NT2/D1 (cell line): ENCODE measurements at regions not wholly inside any gene's neighbourhood (a gene's known extent, or its start where the extent isn't known, plus 50 kb on each side); places are given as distances from the start of the nearest gene placed in this dataset.
"Not testable (repeated sequence)": the region's sequence is repeated elsewhere in the genome, so short reads cannot be mapped to it uniquely, and the experiment has no call there.

ENCODE experiments used
- DNase-seq: peaks from one replicate; pipeline ENCODE4 v3.0.0-alpha.2; 2011; ENCODE audit warnings: low read depth, low spot score
- H3K27me3 ChIP-seq: 2 replicates; pipeline ENCODE4 v1.6.0; 2011; ENCODE audit warnings: mild to moderate bottlenecking; ENCODE audit not compliant: insufficient read length, insufficient read depth
- H3K36me3 ChIP-seq: 2 replicates; pipeline ENCODE4 v1.6.1; 2011; ENCODE audit warnings: mild to moderate bottlenecking, low read length, mixed read lengths; ENCODE audit not compliant: insufficient read depth, insufficient read length
- H3K4me1 ChIP-seq: 2 replicates; pipeline ENCODE4 v1.5.1; 2011; ENCODE audit not compliant: insufficient read depth, insufficient read length
- H3K4me3 ChIP-seq: 2 replicates; pipeline ENCODE4 v1.5.1; 2011; ENCODE audit warnings: low read depth; ENCODE audit not compliant: insufficient read length
- H3K9ac ChIP-seq: 2 replicates; pipeline ENCODE4 v1.6.0; 2011; ENCODE audit warnings: low read depth; ENCODE audit not compliant: insufficient read length
- H3K9me3 ChIP-seq: 2 replicates; pipeline ENCODE4 v1.5.1; 2011; ENCODE audit warnings: mild to moderate bottlenecking, low read length; ENCODE audit not compliant: insufficient read depth
- SUZ12 ChIP-seq: IDR thresholded peaks from 2 replicates; pipeline ENCODE4 v1.6.1; 2011; ENCODE audit not compliant: insufficient read length, insufficient read depth; ENCODE audit errors: extremely low read depth
- YY1 ChIP-seq: IDR thresholded peaks from 2 replicates; pipeline ENCODE4 v1.6.1; 2011; ENCODE audit not compliant: insufficient read length, insufficient read depth
- ZNF274 ChIP-seq: IDR thresholded peaks from 2 replicates; pipeline ENCODE4 v1.6.1; 2011; ENCODE audit warnings: mild to moderate bottlenecking, low read depth, low read length

- Histone ChIP-seq H3K9me3 (no peaks in the 10 kb centered on the region), H3K27me3 (no peaks in the 10 kb centered on the region), H3K4me1 (no peaks in the 10 kb centered on the region), H3K36me3 (no peaks in the 10 kb centered on the region), H3K9ac (no peak overlapping the region), H3K4me3 (no peak overlapping the region)
- DNase-seq, result no peak
- TF ChIP-seq ZNF274 (no peak), YY1 (no peak), SUZ12 (no peak)
Measured at GRCh38 chr2:64277101-64277849, 133.1 kb upstream of the PELI1 start.

GRCh38 chr2:64280812-64281211, 136.6 kb upstream of the PELI1 start:
- not testable (repeated sequence) for H3K4me1 ChIP-seq, H3K9ac ChIP-seq

GRCh38 chr2:64283006-64283570, 138.9 kb upstream of the PELI1 start:
- DNase-seq, result no peak
- Histone ChIP-seq H3K27me3 (no peaks in the 10 kb centered on the region), H3K36me3 (no peaks in the 10 kb centered on the region), H3K4me3 (no peak overlapping the region), H3K9ac (no peak overlapping the region), H3K4me1 (peaks cover 3% of the 10 kb centered on the region), H3K9me3 (no peaks in the 10 kb centered on the region)
- TF ChIP-seq YY1, result no peak
- no peak for TF ChIP-seq SUZ12
- no peak for TF ChIP-seq ZNF274

More at GRCh38 chr2:64280812-64281211, 136.6 kb upstream of the PELI1 start:
- H3K27me3 ChIP-seq, H3K36me3 ChIP-seq, DNase-seq, H3K4me3 ChIP-seq, H3K9me3 ChIP-seq: not testable (repeated sequence)

- Histone ChIP-seq H3K27me3 (no peaks in the 10 kb centered on the region), H3K9me3 (no peaks in the 10 kb centered on the region), H3K9ac (no peak overlapping the region), H3K36me3 (no peaks in the 10 kb centered on the region), H3K4me3 (no peak overlapping the region), H3K4me1 (peaks cover 3% of the 10 kb centered on the region)
- TF ChIP-seq ZNF274 (no peak), SUZ12 (no peak), YY1 (no peak)
- no peak for DNase-seq
Measured at GRCh38 chr2:64283641-64284361, 139.6 kb upstream of the PELI1 start.

- Histone ChIP-seq H3K9me3 (no peaks in the 10 kb centered on the region), H3K9ac (no peak overlapping the region), H3K4me3 (no peak overlapping the region), H3K36me3 (no peaks in the 10 kb centered on the region), H3K27me3 (no peaks in the 10 kb centered on the region), H3K4me1 (peaks cover 3% of the 10 kb centered on the region)
- TF ChIP-seq SUZ12 (no peak), ZNF274 (no peak), YY1 (no peak)
- DNase-seq, result no peak
Measured at GRCh38 chr2:64284751-64285150, 140.5 kb upstream of the PELI1 start.

GRCh38 chr2:64287202-64287740, 143.1 kb upstream of the PELI1 start:
- H3K9me3 ChIP-seq, result no peaks in the 10 kb centered on the region
- no peak overlapping the region for H3K4me3 ChIP-seq
- TF ChIP-seq YY1 (no peak), SUZ12 (no peak), ZNF274 (no peak)
- no peaks in the 10 kb centered on the region for H3K27me3 ChIP-seq
- H3K36me3 ChIP-seq, result no peaks in the 10 kb centered on the region
- H3K4me1 ChIP-seq, result peaks cover 3% of the 10 kb centered on the region
- no peak for DNase-seq
- no peak overlapping the region for H3K9ac ChIP-seq

GRCh38 chr2:64288321-64289193, 144.3 kb upstream of the PELI1 start:
- DNase-seq, result no peak
- no peak overlapping the region for H3K4me3 ChIP-seq

More at GRCh38 chr2:64288321-64289193, 144.3 kb upstream of the PELI1 start:
- no peaks in the 10 kb centered on the region for H3K27me3 ChIP-seq
- TF ChIP-seq ZNF274, result no peak
- no peak overlapping the region for H3K9ac ChIP-seq
- peaks cover 3% of the 10 kb centered on the region for H3K4me1 ChIP-seq
- no peaks in the 10 kb centered on the region for H3K36me3 ChIP-seq
- H3K9me3 ChIP-seq, result no peaks in the 10 kb centered on the region
